Stomach (tissue), 4 donors: ENCODE measurements at regions not wholly inside any gene's neighbourhood (a gene's known extent, or its start where the extent isn't known, plus 50 kb on each side); places are given as distances from the start of the nearest gene placed in this dataset.

ENCODE experiments used
- POLR2A ChIP-seq, 4 donors: fragments of 450-650 bp; IDR thresholded peaks; one replicate each; pipeline ENCODE4 v1.6.1; 2016; ENCODE audit warnings: antibody characterized with exemption in 4 of 4, control low read depth in 2 of 4, mild to moderate bottlenecking in 1 of 4, moderate library complexity in 1 of 4
- POLR2AphosphoS5 ChIP-seq, 3 donors: sonication (generic); formaldehyde crosslinking; IDR thresholded peaks; one replicate each; pipeline ENCODE4 v1.6.1; 2016; ENCODE audit warnings: antibody characterized with exemption in 3 of 3
- TF ChIP-seq, protein P1 (sequence below), 7 experiments: fragments of 450-650 bp in 4 of 7; fragments of 200-600 bp in 3 of 7; sonication (generic) in 3 of 7; IDR thresholded peaks; one replicate each; pipeline ENCODE4 v1.5.1; 2016 to 2019; ENCODE audit warnings: antibody characterized with exemption in 7 of 7, control low read depth in 2 of 7, mild to moderate bottlenecking in 1 of 7

GRCh38 chr2:83238111-83238510 lies 1221.0 kb downstream of the SUCLG1 start:
- TF ChIP-seq, protein P1, sequence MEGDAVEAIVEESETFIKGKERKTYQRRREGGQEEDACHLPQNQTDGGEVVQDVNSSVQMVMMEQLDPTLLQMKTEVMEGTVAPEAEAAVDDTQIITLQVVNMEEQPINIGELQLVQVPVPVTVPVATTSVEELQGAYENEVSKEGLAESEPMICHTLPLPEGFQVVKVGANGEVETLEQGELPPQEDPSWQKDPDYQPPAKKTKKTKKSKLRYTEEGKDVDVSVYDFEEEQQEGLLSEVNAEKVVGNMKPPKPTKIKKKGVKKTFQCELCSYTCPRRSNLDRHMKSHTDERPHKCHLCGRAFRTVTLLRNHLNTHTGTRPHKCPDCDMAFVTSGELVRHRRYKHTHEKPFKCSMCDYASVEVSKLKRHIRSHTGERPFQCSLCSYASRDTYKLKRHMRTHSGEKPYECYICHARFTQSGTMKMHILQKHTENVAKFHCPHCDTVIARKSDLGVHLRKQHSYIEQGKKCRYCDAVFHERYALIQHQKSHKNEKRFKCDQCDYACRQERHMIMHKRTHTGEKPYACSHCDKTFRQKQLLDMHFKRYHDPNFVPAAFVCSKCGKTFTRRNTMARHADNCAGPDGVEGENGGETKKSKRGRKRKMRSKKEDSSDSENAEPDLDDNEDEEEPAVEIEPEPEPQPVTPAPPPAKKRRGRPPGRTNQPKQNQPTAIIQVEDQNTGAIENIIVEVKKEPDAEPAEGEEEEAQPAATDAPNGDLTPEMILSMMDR (IDR thresholded peaks at IDR 0.05), result no peak
- TF ChIP-seq POLR2AphosphoS5 (IDR thresholded peaks at IDR 0.05) (no peak), POLR2A (IDR thresholded peaks at IDR 0.05) (no peak)
